Peyer's patch (tissue), 4 donors: ENCODE measurements at regions not wholly inside any gene's neighbourhood (a gene's known extent, or its start where the extent isn't known, plus 50 kb on each side); places are given as distances from the start of the nearest gene placed in this dataset.

Experiments
- DNase-seq, 3 donors: peaks; one replicate each; pipeline ENCODE4 v3.0.0-alpha.2; 2017 to 2019
- H3K27ac ChIP-seq, 4 donors: fragments of 200-600 bp; sonication (generic); one replicate each; pipeline ENCODE4 v1.5.1; 2016 to 2019
- H3K27me3 ChIP-seq, 2 donors: fragments of 200-600 bp; sonication (generic); one replicate each; pipeline ENCODE4 v1.5.1; 2019
- H3K36me3 ChIP-seq, 3 donors: fragments of 200-600 bp; sonication (generic); one replicate each; pipeline ENCODE4 v1.5.1; 2016 to 2019
- H3K4me1 ChIP-seq, 4 donors: fragments of 200-600 bp; sonication (generic); one replicate each; pipeline ENCODE4 v1.5.1; 2016 to 2019
- H3K4me3 ChIP-seq, 4 donors: fragments of 200-600 bp; sonication (generic); 1 replicate in 3 of 4; 2 replicates in 1 of 4; pipeline ENCODE4 v1.5.1; 2016 to 2019; ENCODE audit warnings: mild to moderate bottlenecking in 1 of 4
- H3K9me3 ChIP-seq, 4 donors: fragments of 200-600 bp; sonication (generic); one replicate each; pipeline ENCODE4 v1.5.1; 2016 to 2019; ENCODE audit warnings: mild to moderate bottlenecking in 1 of 4
- POLR2A ChIP-seq, 2 donors: fragments of 450-650 bp; IDR thresholded peaks; one replicate each; pipeline ENCODE4 v1.5.1; 2017; ENCODE audit warnings: antibody characterized with exemption in 2 of 2, mild to moderate bottlenecking in 2 of 2, moderate library complexity in 2 of 2
- TF ChIP-seq, protein P1 (sequence below), 6 experiments: fragments of 450-650 bp in 4 of 6; fragments of 200-600 bp in 2 of 6; sonication (generic) in 1 of 6; IDR thresholded peaks; one replicate each; pipeline ENCODE4 v1.5.1; 2017 to 2019; ENCODE audit warnings: antibody characterized with exemption in 6 of 6, mild to moderate bottlenecking in 3 of 6, moderate library complexity in 1 of 6

DNA sequence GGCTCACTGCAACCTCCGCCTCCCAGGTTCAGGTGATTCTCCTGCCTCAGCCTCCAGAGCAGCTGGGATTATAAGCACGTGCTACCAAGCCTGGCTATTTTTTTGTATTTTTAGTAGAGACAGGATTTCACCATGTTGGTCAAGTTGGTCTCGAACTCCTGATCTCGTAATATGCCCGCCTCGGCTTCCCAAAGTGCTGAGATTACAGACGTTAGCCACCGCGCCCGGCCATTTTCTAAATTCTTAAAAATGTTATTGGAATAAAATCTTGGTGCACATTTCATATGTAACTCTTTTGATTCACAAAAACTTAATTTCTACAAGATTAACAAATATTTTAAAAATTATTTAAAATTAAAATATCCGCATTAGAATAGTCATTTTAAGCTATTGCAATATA, 1480.3 kb upstream of the SPRY2 start:
- TF ChIP-seq, protein P1, sequence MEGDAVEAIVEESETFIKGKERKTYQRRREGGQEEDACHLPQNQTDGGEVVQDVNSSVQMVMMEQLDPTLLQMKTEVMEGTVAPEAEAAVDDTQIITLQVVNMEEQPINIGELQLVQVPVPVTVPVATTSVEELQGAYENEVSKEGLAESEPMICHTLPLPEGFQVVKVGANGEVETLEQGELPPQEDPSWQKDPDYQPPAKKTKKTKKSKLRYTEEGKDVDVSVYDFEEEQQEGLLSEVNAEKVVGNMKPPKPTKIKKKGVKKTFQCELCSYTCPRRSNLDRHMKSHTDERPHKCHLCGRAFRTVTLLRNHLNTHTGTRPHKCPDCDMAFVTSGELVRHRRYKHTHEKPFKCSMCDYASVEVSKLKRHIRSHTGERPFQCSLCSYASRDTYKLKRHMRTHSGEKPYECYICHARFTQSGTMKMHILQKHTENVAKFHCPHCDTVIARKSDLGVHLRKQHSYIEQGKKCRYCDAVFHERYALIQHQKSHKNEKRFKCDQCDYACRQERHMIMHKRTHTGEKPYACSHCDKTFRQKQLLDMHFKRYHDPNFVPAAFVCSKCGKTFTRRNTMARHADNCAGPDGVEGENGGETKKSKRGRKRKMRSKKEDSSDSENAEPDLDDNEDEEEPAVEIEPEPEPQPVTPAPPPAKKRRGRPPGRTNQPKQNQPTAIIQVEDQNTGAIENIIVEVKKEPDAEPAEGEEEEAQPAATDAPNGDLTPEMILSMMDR (IDR thresholded peaks at IDR 0.05), result no peak
- no peak for TF ChIP-seq POLR2A (IDR thresholded peaks at IDR 0.05)
- Histone ChIP-seq H3K9me3 (no peaks in the 10 kb centered on the region), H3K4me3 (no peak overlapping the region), H3K4me1 (no peaks in the 10 kb centered on the region), H3K27me3 (no peaks in the 10 kb centered on the region), H3K27ac (no peak overlapping the region), H3K36me3 (no peaks in the 10 kb centered on the region)
- DNase-seq, result no peak

DNA sequence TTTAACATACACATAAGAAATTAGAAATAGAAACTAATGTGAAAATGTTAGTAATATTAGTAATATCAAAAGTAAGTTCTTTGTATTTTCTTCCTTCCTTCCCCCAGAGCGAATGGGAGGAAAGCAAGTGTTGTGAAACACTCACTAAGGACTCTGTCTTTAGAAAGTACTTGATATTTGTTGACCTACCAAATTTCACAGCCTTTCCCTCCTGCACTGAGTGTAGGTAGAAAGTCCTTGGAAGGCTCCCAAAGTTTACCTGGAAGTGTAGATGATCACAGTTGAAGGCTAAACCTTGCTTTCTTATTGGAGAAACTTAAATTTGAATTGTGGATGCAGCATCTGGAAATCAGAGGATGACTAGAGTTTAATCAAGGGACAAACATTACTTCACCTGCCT, 1459.5 kb upstream of the SPRY2 start:
- DNase-seq, result no peak
- H3K36me3 ChIP-seq, result no peaks in the 10 kb centered on the region
- TF ChIP-seq, protein P1 (IDR thresholded peaks at IDR 0.05), result no peak
- no peak for TF ChIP-seq POLR2A (IDR thresholded peaks at IDR 0.05)

DNA sequence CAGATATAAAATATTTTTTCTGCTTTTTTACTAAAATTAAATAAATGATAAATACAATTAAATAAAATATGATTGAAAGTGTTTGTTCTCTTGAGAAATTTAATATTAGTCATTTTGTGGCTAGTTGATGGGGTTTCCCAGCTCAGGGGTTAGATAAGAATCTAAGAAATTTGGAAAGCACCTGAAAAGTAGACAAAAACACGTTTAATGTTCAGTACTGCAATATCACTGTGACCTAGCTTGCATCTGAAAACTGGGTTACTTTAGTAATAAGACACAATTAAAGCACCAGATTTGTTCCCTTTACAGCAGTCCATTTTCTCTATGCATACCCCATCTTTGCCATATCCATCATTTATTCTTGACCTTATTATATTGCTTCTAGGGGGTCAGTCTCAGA, 1454.8 kb upstream of the SPRY2 start:
- Histone ChIP-seq H3K4me3 (no peak overlapping the region), H3K4me1 (no peaks in the 10 kb centered on the region), H3K27ac (no peak overlapping the region), H3K27me3 (no peaks in the 10 kb centered on the region), H3K9me3 (no peaks in the 10 kb centered on the region), H3K36me3 (no peaks in the 10 kb centered on the region)
- DNase-seq, result no peak
- no peak for TF ChIP-seq POLR2A (IDR thresholded peaks at IDR 0.05)
- TF ChIP-seq, protein P1 (IDR thresholded peaks at IDR 0.05), result no peak

More for the DNA sequence above, 1459.5 kb upstream of the SPRY2 start:
- H3K9me3 ChIP-seq, result no peaks in the 10 kb centered on the region
- no peak overlapping the region for H3K4me3 ChIP-seq
- H3K4me1 ChIP-seq, result no peaks in the 10 kb centered on the region
- no peak overlapping the region for H3K27ac ChIP-seq
- H3K27me3 ChIP-seq, result no peaks in the 10 kb centered on the region

DNA sequence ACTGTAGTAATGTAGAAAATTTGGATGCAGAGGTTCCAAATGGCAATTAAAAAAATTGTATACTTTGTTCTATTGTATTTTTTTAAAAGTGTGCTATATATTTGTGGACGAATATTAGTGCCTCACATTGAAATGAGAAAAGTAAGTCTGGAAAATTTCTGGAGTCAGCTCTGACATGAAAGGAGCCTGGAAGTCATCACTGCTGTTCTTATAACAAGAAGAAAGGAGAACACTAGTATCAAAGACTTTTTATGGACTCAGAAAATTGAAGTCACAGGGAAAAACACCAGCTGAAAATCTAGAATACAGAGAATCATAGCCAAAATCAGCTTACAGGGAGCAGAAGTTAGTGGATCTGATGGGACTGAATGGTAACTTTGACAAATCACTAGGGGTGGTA, 1450.7 kb upstream of the SPRY2 start:
- DNase-seq, result no peak
- Histone ChIP-seq H3K27ac (no peak overlapping the region), H3K9me3 (no peaks in the 10 kb centered on the region), H3K4me1 (no peaks in the 10 kb centered on the region), H3K27me3 (no peaks in the 10 kb centered on the region), H3K4me3 (no peak overlapping the region), H3K36me3 (no peaks in the 10 kb centered on the region)
- TF ChIP-seq, protein P1 (IDR thresholded peaks at IDR 0.05), result no peak
- no peak for TF ChIP-seq POLR2A (IDR thresholded peaks at IDR 0.05)

DNA sequence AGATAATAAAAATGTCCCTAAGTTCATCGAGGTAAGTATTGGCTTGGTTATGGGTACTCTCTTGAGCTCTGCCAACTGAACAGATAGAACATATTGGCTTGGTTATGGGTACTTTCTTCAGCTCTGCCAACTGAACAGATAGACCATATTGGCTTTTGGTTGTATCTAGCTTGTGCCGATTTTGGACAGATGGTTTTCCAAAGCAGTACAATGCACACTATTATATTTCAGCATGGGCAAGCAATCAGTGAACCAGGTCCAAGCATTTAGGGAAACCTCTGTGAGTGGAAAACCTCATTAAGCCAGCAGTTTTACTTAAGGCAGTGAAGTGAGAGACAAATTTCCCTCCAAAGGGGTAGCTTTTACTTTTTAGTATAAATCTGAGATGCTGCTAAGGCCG, 1440.5 kb upstream of the SPRY2 start:
- no peak for TF ChIP-seq POLR2A (IDR thresholded peaks at IDR 0.05)
- Histone ChIP-seq H3K27me3 (no peaks in the 10 kb centered on the region), H3K4me3 (no peak overlapping the region), H3K36me3 (no peaks in the 10 kb centered on the region), H3K9me3 (no peaks in the 10 kb centered on the region), H3K27ac (no peak overlapping the region), H3K4me1 (no peaks in the 10 kb centered on the region)
- DNase-seq, result no peak

DNA sequence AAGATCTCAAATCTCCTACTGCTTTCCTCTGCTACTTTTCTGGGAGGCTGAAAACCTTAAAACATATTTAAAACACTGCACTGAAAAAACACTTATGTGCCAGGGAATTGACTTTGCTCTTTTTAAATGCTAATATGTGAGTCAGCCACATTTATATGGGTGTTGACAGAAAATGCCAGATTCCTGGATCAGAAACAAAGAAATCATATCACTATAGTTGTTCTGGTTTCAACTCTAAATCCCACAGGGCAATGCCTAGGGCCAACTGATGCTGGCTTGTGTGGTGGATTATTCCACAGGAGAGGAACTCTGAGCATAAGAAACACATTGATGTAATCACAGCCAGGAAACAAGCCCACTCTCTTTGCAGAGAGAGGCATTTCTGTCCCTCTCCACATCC, 1439.0 kb upstream of the SPRY2 start:
- Histone ChIP-seq H3K36me3 (no peaks in the 10 kb centered on the region), H3K4me1 (no peaks in the 10 kb centered on the region), H3K4me3 (no peak overlapping the region), H3K9me3 (no peaks in the 10 kb centered on the region), H3K27ac (no peak overlapping the region), H3K27me3 (no peaks in the 10 kb centered on the region)
- TF ChIP-seq, protein P1 (IDR thresholded peaks at IDR 0.05), result no peak
- no peak for TF ChIP-seq POLR2A (IDR thresholded peaks at IDR 0.05)
- no peak for DNase-seq
